Activated CD4-positive, alpha-beta memory T cell treated with anti-CD3 and anti-CD28 coated beads, Interleukin-2, amount 10 ng/mL, durations not matched to agents 7 days and 5 days (primary cell): ENCODE measurements at regions not wholly inside any gene's neighbourhood (a gene's known extent, or its start where the extent isn't known, plus 50 kb on each side); places are given as distances from the start of the nearest gene placed in this dataset.
"Not testable (repeated sequence)": the region's sequence is repeated elsewhere in the genome, so short reads cannot be mapped to it uniquely, and the experiment has no call there.

Experiments used
- CTCF ChIA-PET: fragments of 350-600 bp; sonication (Branson Sonifier 250); formaldehyde crosslinking; loops from one replicate; lab custom pipeline; 2021; ENCODE audit warnings: antibody characterized with exemption, inconsistent platforms; lab: Charles Lee
- POLR2A ChIA-PET: fragments of 350-600 bp; sonication (Branson Sonifier 250); formaldehyde crosslinking; loops from one replicate; lab custom pipeline; 2021; ENCODE audit warnings: antibody characterized with exemption; lab: Charles Lee
- DNase-seq: peaks from one replicate; pipeline ENCODE4 v3.0.0-alpha.2; 2020
- H3K27ac Mint-ChIP-seq: one replicate; pipeline ENCODE4 v1.8.0; 2021; ENCODE audit warnings: mild to moderate bottlenecking, mixed read lengths
- H3K27me3 Mint-ChIP-seq: one replicate; pipeline ENCODE4 v1.8.0; 2021; ENCODE audit warnings: mixed read lengths
- H3K36me3 Mint-ChIP-seq: one replicate; pipeline ENCODE4 v1.8.0; 2021; ENCODE audit warnings: low read depth, mixed read lengths
- H3K4me1 Mint-ChIP-seq: one replicate; pipeline ENCODE4 v1.8.0; 2021; ENCODE audit warnings: mixed read lengths
- H3K4me3 Mint-ChIP-seq: one replicate; pipeline ENCODE4 v1.8.0; 2021; ENCODE audit warnings: mild to moderate bottlenecking, mixed read lengths
- H3K9me3 Mint-ChIP-seq: one replicate; pipeline ENCODE4 v1.8.0; 2021; ENCODE audit warnings: mixed read lengths

DNA sequence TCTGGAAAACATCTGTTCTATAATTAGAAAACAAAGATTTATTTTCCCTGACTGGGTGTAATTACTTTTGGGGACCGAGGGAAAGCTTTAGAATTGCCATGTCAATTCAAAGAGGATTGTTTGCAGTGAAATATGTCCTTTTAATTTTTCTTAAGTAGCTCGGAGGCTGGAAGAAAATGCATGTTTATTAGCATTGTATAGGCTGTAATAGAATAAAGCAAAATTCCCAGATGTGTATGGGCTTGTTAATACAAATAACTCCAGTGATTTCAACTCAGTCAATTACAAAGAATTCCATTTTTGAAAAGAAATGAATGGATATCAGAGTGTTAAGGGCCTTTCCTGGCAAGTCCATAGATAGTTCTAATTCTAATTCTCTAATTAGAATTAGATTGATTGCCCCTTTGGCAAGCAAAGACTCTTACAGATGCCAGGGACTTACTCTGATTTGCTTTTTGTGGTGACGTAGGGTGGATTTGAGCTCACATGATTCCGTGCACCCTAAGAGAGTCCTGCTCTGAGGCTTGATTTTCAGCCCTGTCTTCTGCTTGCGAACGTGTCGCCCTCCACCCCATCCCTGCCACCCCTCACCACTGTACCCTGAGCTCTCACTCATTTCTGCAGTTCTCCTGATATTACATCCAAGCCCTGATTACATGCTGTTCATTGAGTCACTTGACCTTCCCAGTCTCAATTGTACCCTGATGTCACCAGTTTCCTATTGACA, 70.0 kb upstream of the FAM20A start:
- no peaks in the 10 kb centered on the region for H3K9me3 Mint-ChIP-seq
- H3K27me3 Mint-ChIP-seq: peaks cover 13% of the 10 kb centered on the region
- H3K4me3 Mint-ChIP-seq: no peak overlapping the region
- CTCF ChIA-PET: interaction anchor here (0.5 kb wide), 1 partner anchor 37 kb away, joined by 3 read pairs; no protein-coding TSS in a partner anchor
- H3K36me3 Mint-ChIP-seq: no peaks in the 10 kb centered on the region
- H3K4me1 Mint-ChIP-seq: no peaks in the 10 kb centered on the region
- DNase-seq: no peak
- H3K27ac Mint-ChIP-seq: no peak overlapping the region
- POLR2A ChIA-PET: no interaction called here

DNA sequence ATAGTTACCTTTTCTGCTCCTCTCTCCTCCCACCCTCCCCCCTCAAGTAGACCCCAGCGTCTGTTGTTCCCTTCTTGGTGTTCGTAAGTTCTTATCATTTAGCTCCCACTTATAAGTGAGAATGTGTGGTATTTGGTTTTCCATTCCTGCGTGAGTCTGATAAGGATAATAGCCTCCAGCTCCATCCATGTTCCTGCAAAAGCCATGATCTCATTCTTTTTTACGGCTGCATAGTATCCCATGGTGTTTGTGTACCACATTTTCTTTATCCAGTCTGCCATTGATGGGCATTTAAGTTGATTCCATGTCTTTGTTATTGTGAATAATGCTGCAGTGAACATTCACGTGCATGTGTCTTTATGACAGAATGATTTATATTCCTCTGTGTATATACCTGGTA, 65.3 kb upstream of the FAM20A start:
- CTCF ChIA-PET: not testable (repeated sequence)

DNA sequence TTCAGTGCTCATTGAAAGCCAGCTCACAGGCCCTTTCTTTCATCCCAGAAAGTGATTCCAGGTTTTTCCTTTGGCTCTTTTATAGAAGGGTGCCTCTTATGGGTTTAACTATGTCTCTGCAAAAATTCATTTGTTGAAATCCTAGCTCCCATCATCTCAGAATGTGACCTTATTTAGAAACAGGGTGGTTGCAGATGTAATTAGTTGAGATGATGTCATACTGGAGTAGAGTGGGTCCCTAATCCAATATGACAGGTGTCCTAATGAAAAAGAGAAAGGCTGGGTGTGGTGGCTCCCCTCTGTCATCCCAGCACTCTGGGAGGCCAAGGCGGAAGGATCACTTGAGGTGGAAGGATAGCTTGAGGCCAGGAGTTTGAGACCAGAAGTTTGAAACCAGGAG, 64.2 kb upstream of the FAM20A start:
- no peaks in the 10 kb centered on the region for H3K9me3 Mint-ChIP-seq
- H3K4me3 Mint-ChIP-seq: no peak overlapping the region
- H3K27me3 Mint-ChIP-seq: peaks cover 14% of the 10 kb centered on the region
- no peak for DNase-seq
- ChIA-PET CTCF (no interaction called here), POLR2A (no interaction called here)
- no peaks in the 10 kb centered on the region for H3K4me1 Mint-ChIP-seq
- H3K27ac Mint-ChIP-seq: no peak overlapping the region
- H3K36me3 Mint-ChIP-seq: no peaks in the 10 kb centered on the region

More for the DNA sequence above, 65.3 kb upstream of the FAM20A start:
- H3K4me3 Mint-ChIP-seq, H3K4me1 Mint-ChIP-seq, DNase-seq, H3K27ac Mint-ChIP-seq, POLR2A ChIA-PET, H3K36me3 Mint-ChIP-seq, H3K9me3 Mint-ChIP-seq: not testable (repeated sequence)
- peaks cover 13% of the 10 kb centered on the region for H3K27me3 Mint-ChIP-seq

DNA sequence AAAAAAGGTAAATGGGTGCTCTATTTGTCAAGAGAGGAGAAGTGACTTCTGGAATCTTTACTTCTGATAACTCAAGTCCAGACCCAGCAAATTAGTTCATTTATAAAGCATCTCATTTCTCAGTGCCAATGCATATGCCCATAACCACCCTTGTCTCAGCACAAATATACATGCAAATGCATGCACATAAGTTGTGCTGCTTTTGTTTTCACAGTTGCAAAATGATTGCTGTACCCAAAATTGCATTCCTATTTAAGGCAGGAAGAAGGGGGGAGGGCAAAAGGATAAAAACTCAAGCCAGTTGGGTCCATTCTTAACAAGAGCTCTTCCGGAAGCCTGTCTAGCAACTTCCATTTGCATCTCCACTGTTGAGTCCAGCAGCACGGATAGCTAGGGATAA, 61.3 kb upstream of the FAM20A start:
- POLR2A ChIA-PET: no interaction called here
- Mint-ChIP-seq H3K9me3 (no peaks in the 10 kb centered on the region), H3K36me3 (no peaks in the 10 kb centered on the region), H3K4me3 (no peak overlapping the region), H3K27me3 (peaks cover 10% of the 10 kb centered on the region), H3K4me1 (no peaks in the 10 kb centered on the region), H3K27ac (no peak overlapping the region)
- DNase-seq: no peak
- CTCF ChIA-PET: no interaction called here

DNA sequence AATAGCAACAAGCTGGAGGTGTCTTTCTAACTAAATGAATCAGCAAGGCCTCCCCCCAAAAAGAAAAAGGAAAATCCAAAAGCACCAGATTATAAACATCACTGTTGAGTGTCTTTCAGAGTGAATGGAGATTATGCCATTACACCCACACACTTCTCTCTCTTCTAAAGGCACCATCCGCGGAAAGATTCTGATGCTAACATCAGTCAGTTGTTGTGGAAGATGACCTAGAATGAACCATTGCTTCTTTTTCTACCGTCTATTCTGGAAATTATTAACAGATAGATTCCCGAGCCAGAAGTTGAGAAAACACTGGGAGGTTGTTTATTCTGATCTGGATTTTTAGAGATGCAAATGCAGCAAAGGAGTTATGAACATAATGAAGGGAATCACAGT, 60.9 kb upstream of the FAM20A start:
- H3K4me3 Mint-ChIP-seq: no peak overlapping the region
- H3K4me1 Mint-ChIP-seq: no peaks in the 10 kb centered on the region
- ChIA-PET POLR2A (no interaction called here), CTCF (no interaction called here)
- H3K36me3 Mint-ChIP-seq: no peaks in the 10 kb centered on the region
- H3K9me3 Mint-ChIP-seq: no peaks in the 10 kb centered on the region
- no peak for DNase-seq
- H3K27ac Mint-ChIP-seq: no peak overlapping the region
- H3K27me3 Mint-ChIP-seq: peaks cover 10% of the 10 kb centered on the region

DNA sequence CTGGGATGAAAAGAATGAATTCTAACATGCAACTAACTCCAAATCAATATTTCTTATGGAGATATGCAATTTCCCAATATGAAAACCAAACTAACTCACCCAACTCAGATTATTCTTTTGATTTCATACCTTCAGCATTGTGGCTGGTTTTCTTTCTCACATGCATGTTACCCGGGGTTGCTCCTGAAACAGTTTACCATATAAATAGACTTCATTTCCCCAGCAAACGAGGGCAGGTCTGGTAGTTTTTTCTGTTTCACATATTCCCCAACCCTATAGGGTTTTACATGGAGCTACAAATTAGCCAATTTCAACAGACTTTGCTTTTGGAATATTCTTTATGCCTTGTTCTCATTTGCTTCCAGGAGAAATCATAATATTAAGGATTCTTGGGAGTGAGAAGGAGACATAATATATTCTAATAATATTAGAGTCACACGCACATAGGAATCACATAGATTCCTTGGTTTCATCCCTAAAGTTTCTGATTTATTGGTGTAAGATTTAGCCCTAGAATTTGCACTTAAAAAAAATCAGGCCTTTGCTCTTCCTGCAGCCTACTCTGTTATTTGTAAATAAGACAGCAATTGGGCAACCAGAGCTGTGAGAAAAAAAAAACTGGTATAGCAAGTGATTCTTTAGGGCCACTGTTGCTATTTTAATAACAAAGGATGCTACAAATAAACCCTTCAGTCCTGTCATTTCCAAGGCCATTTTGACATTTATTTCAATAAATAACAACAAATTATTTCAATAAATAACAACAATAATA, 60.3 kb upstream of the FAM20A start:
- no peak for DNase-seq
- no peaks in the 10 kb centered on the region for H3K9me3 Mint-ChIP-seq
- H3K36me3 Mint-ChIP-seq: no peaks in the 10 kb centered on the region
- H3K4me3 Mint-ChIP-seq: no peak overlapping the region
- H3K4me1 Mint-ChIP-seq: no peaks in the 10 kb centered on the region
- H3K27ac Mint-ChIP-seq: no peak overlapping the region
- CTCF ChIA-PET: no interaction called here
- POLR2A ChIA-PET: no interaction called here
- peaks cover 10% of the 10 kb centered on the region for H3K27me3 Mint-ChIP-seq

DNA sequence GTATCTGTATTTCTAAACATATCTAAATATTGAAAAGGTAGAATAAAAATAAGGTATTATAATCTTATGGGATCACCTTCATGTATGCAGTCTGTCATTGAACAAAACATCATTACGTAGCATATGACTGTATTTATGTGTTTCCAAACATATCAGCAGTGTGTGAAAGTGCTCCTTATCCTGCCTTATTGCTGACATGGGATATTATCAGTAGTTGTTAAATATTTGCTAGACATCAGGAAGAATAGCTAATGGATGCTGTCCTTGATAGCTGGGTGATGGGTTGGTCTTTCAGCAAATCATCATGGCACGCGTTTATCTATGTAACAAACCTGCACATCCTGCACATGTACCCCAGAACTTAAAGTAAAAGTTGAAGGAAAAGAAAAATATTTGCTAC, 59.1 kb upstream of the FAM20A start:
- Mint-ChIP-seq H3K27me3 (peaks cover 9% of the 10 kb centered on the region), H3K4me1 (no peaks in the 10 kb centered on the region), H3K36me3 (no peaks in the 10 kb centered on the region), H3K4me3 (no peak overlapping the region), H3K9me3 (no peaks in the 10 kb centered on the region), H3K27ac (no peak overlapping the region)
- ChIA-PET POLR2A (no interaction called here), CTCF (no interaction called here)
- DNase-seq: no peak

DNA sequence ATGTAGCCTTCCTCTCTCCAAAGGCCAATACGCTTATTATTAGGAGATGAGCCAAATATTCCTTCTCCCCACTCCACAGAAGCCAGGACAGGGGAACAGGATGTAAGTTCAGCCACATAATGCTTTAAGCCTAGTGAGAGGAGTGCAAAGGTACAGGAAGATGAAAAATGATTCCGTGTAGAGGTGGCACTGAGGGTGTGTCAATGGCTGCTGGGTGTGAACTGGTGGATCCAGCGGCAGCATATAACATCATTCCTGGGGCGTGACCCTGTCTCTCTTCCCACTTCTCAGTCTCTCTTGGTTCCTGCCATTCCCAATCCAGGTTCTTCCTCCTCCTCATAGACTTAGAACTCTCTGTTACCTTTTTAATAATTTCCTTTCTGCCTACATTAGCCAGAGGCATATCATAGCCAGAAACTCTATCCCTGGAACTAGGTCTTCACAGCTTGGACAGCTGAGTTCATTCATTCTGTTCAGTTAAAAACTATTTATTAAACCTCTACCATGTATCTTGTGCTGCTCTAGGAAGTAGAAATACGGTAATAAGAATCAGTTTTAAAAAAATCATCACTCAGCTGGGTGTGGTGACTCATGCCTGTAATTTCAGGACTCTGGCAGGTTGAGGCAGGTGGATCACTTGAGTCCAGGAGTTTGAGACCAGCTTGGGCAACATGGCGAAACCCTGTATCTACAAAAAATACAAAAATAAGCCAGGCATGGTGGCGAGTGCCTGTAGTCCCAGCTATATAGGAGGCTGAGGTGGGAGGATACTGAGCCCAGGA, 58.0 kb upstream of the FAM20A start:
- POLR2A ChIA-PET: no interaction called here
- no peaks in the 10 kb centered on the region for H3K4me1 Mint-ChIP-seq
- H3K27ac Mint-ChIP-seq: no peak overlapping the region
- H3K36me3 Mint-ChIP-seq: no peaks in the 10 kb centered on the region
- CTCF ChIA-PET: no interaction called here
- peaks cover 6% of the 10 kb centered on the region for H3K27me3 Mint-ChIP-seq
- H3K4me3 Mint-ChIP-seq: no peak overlapping the region
- DNase-seq: no peak
- H3K9me3 Mint-ChIP-seq: no peaks in the 10 kb centered on the region

DNA sequence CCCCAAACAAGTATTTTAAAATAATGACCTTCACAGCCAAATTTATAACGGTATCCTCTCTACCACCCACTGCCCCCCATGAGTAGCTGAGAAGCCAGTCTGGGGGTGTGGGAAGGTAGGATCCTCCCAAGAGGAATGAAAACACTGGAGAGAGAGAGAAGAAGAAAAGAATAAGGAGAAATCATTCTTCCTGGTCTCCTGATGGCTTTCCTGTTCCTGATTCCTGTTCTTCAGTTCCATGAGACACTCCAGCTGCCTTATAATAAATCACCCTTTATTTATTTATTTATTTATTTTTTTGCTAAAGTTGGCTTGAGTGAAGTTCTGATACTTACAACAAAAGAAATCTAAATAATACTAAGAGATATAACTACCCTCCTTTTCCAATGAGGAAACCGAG, 56.4 kb upstream of the FAM20A start:
- Mint-ChIP-seq H3K27me3 (peaks cover 4% of the 10 kb centered on the region), H3K36me3 (no peaks in the 10 kb centered on the region), H3K4me3 (no peak overlapping the region), H3K4me1 (no peaks in the 10 kb centered on the region), H3K27ac (no peak overlapping the region), H3K9me3 (no peaks in the 10 kb centered on the region)
- DNase-seq: no peak
- CTCF ChIA-PET: no interaction called here
- POLR2A ChIA-PET: no interaction called here

DNA sequence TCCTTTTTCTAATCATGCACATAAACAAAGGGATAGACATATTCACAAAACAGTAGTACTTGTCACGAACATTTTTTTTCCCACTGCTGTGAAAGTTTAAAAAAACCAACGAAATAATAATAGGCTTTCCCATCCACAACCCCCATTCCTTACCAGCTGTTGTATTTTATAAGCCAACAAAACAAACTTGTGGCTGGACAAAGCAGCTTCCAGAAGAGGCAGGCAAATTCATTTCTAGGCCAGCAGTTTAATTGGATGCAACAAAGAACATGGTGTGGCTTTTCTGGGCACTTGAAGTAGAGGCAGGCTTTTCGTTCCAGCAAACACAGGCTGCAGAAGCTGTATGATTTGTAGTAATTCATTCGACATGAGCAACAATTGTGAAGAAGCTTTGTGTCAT, 56.0 kb upstream of the FAM20A start:
- H3K27me3 Mint-ChIP-seq: peaks cover 4% of the 10 kb centered on the region
- no peak overlapping the region for H3K27ac Mint-ChIP-seq
- ChIA-PET CTCF (no interaction called here), POLR2A (no interaction called here)
- H3K36me3 Mint-ChIP-seq: no peaks in the 10 kb centered on the region
- no peak overlapping the region for H3K4me3 Mint-ChIP-seq
- no peak for DNase-seq
- no peaks in the 10 kb centered on the region for H3K4me1 Mint-ChIP-seq
- H3K9me3 Mint-ChIP-seq: no peaks in the 10 kb centered on the region

DNA sequence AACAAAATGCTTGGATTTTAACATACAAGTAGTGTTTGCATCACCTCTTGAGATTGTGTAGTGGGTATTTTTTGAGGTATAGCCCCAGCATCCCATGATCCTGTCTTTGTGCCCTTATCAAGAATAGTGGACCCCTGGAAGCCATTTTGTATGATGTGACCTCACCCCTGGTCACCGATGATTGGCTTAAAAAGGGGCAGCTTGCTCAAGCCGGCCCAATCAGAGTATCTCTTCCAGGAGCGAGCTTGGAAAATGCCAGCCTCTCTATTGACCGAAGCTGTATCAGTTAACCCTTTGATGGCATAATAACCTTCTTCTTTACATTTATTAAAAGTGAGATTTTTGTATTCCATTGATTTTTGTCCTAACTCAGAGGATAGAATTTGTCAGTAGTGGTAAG, 55.5 kb upstream of the FAM20A start:
- H3K36me3 Mint-ChIP-seq: no peaks in the 10 kb centered on the region
- H3K4me3 Mint-ChIP-seq: no peak overlapping the region
- H3K9me3 Mint-ChIP-seq: no peaks in the 10 kb centered on the region
- POLR2A ChIA-PET: no interaction called here
- H3K27ac Mint-ChIP-seq: no peak overlapping the region
- H3K4me1 Mint-ChIP-seq: no peaks in the 10 kb centered on the region
- CTCF ChIA-PET: no interaction called here
- H3K27me3 Mint-ChIP-seq: peaks cover 4% of the 10 kb centered on the region
- no peak for DNase-seq
